H1 (cell line): ENCODE measurements at regions not wholly inside any gene's neighbourhood (a gene's known extent, or its start where the extent isn't known, plus 50 kb on each side); places are given as distances from the start of the nearest gene placed in this dataset.

Source experiments
- CTCF ChIA-PET: fragments of 300-600 bp; sonication (Branson Sonifier 250); formaldehyde crosslinking; loops from one replicate; lab custom pipeline; 2021; ENCODE audit not compliant: partially characterized antibody; lab: Charles Lee
- POLR2A ChIA-PET: fragments of 300-600 bp; sonication (Branson Sonifier 250); formaldehyde crosslinking; loops from one replicate; lab custom pipeline; 2021; ENCODE audit warnings: inconsistent platforms; ENCODE audit not compliant: partially characterized antibody; lab: Charles Lee
- DNase-seq, 2 experiments: peaks; one replicate each; pipeline versions ENCODE4 v3.0.0 to v3.0.0-alpha.2; 2010 to 2022; ENCODE audit warnings: low spot score in 2 of 2, low read depth in 1 of 2, mixed read lengths in 1 of 2
- FAIRE-seq: peaks from 2 replicates; lab custom pipeline; 2011; peaks lifted over from hg19 to GRCh38; lab: Jason Lieb, UNC
- H2AFZ ChIP-seq: 2 replicates; pipeline ENCODE4 v1.8.1; 2012; ENCODE audit warnings: low read length, inconsistent platforms
- H2AK5ac ChIP-seq: 2 replicates; pipeline ENCODE4 v1.6.1; 2013; ENCODE audit warnings: low read depth, low read length
- H2BK120ac ChIP-seq: replicated peaks from 2 replicates; pipeline ENCODE3; 2013; ENCODE audit warnings: low read depth, low read length, inconsistent platforms
- H2BK12ac ChIP-seq: 2 replicates; pipeline ENCODE4 v1.6.1; 2013; ENCODE audit warnings: low read depth, low read length
- H2BK15ac ChIP-seq: 2 replicates; pipeline ENCODE4 v1.6.1; 2013; ENCODE audit warnings: low read length
- H2BK20ac ChIP-seq: 2 replicates; pipeline ENCODE4 v1.6.1; 2013; ENCODE audit warnings: low read length
- H2BK5ac ChIP-seq: 2 replicates; pipeline ENCODE4 v1.6.1; 2013; ENCODE audit warnings: low read depth, low read length
- H3K14ac ChIP-seq: 2 replicates; pipeline ENCODE4 v1.6.1; 2013; ENCODE audit warnings: inconsistent platforms; ENCODE audit not compliant: insufficient read length
- H3K18ac ChIP-seq: 2 replicates; pipeline ENCODE4 v1.6.1; 2013; ENCODE audit warnings: low read length; ENCODE audit errors: extremely low read depth
- H3K23ac ChIP-seq: 2 replicates; pipeline ENCODE4 v1.6.1; 2013; ENCODE audit warnings: inconsistent platforms; ENCODE audit not compliant: insufficient read length
- H3K23me2 ChIP-seq: 2 replicates; pipeline ENCODE4 v1.6.1; 2013; ENCODE audit warnings: low read depth, low read length
- H3K27ac ChIP-seq: 2 replicates; pipeline ENCODE4 v1.6.1; 2011; ENCODE audit warnings: low read depth, low read length, inconsistent platforms
- H3K27me3 ChIP-seq, 4 experiments: replicated peaks in 1 of 4; 1 replicate in 1 of 4; 2 replicates in 3 of 4; pipeline versions ENCODE4 v1.6.1 to v1.8.1; 2011 to 2013; ENCODE audit warnings: low read length in 3 of 4, mild to moderate bottlenecking in 3 of 4, inconsistent platforms in 2 of 4, mixed read lengths in 2 of 4, moderate library complexity in 1 of 4; ENCODE audit not compliant: control insufficient read depth in 3 of 4, insufficient read depth in 3 of 4; ENCODE audit errors: extremely low read depth in 1 of 4
- H3K36me3 ChIP-seq, 4 experiments: 2 replicates each; pipeline versions ENCODE4 v1.6.1 to v1.8.1; 2011 to 2013; ENCODE audit warnings: mild to moderate bottlenecking in 4 of 4, low read length in 3 of 4, moderate library complexity in 2 of 4, control low read depth in 1 of 4, inconsistent platforms in 1 of 4; ENCODE audit not compliant: insufficient read depth in 4 of 4, control insufficient read depth in 2 of 4
- H3K4ac ChIP-seq: replicated peaks from 2 replicates; pipeline ENCODE3; 2013; ENCODE audit warnings: low read length, low read depth, mixed read lengths, inconsistent platforms; ENCODE audit not compliant: insufficient read length
- H3K4me1 ChIP-seq, 4 experiments: replicated peaks in 1 of 4; 1 replicate in 1 of 4; 2 replicates in 3 of 4; pipeline versions ENCODE4 v1.6.1 to v1.8.1; 2011 to 2013; ENCODE audit warnings: low read length in 3 of 4, inconsistent platforms in 2 of 4, mixed read lengths in 1 of 4; ENCODE audit not compliant: insufficient read depth in 4 of 4, control insufficient read depth in 3 of 4
- H3K4me2 ChIP-seq, 2 experiments: 2 replicates each; pipeline versions ENCODE4 v1.6.1 to v1.8.1; 2011 to 2013; ENCODE audit warnings: low read depth in 2 of 2, low read length in 2 of 2, control low read depth in 1 of 2, inconsistent platforms in 1 of 2, mild to moderate bottlenecking in 1 of 2; ENCODE audit not compliant: insufficient read depth in 1 of 2
- H3K4me3 ChIP-seq, 4 experiments: fragments of 200-600, 300-600 bp in 1 of 4; sonication (generic), shearing (Covaris generic), sonication (Bioruptor Twin) in 1 of 4; 2 replicates each; pipeline versions ENCODE4 v1.5.1 to v1.8.1; 2011 to 2016; ENCODE audit warnings: low read length in 4 of 4, low read depth in 3 of 4, control low read depth in 2 of 4, inconsistent platforms in 2 of 4, mild to moderate bottlenecking in 2 of 4, mixed read lengths in 1 of 4, moderate library complexity in 1 of 4; ENCODE audit not compliant: insufficient read depth in 2 of 4; ENCODE audit errors: extremely low read depth in 1 of 4
- H3K56ac ChIP-seq: replicated peaks from 2 replicates; pipeline ENCODE3; 2013; ENCODE audit warnings: low read depth, mild to moderate bottlenecking, mixed read lengths, low read length, inconsistent platforms; ENCODE audit not compliant: insufficient read length
- H3K79me1 ChIP-seq: 2 replicates; pipeline ENCODE4 v1.6.1; 2013; ENCODE audit warnings: low read depth, low read length, control low read depth
- H3K79me2 ChIP-seq, 2 experiments: 2 replicates each; pipeline versions ENCODE4 v1.6.1 to v1.8.1; 2012 to 2013; ENCODE audit warnings: low read length in 2 of 2, mild to moderate bottlenecking in 2 of 2, inconsistent platforms in 1 of 2; ENCODE audit not compliant: insufficient read depth in 2 of 2, control insufficient read depth in 1 of 2
- H3K9ac ChIP-seq, 4 experiments: replicated peaks in 1 of 4; 1 replicate in 1 of 4; 2 replicates in 3 of 4; pipeline versions ENCODE4 v1.6.1 to v1.8.1; 2011 to 2013; ENCODE audit warnings: low read depth in 3 of 4, low read length in 3 of 4, control low read depth in 2 of 4, mild to moderate bottlenecking in 2 of 4, moderate library complexity in 2 of 4, inconsistent platforms in 1 of 4; ENCODE audit errors: extremely low read depth in 1 of 4
- H3K9me3 ChIP-seq, 2 experiments: 2 replicates each; pipeline versions ENCODE4 v1.6.1 to v1.8.1; 2012 to 2013; ENCODE audit warnings: mild to moderate bottlenecking in 2 of 2, moderate library complexity in 2 of 2, control low read depth in 1 of 2, inconsistent platforms in 1 of 2, low read depth in 1 of 2, low read length in 1 of 2, mixed read lengths in 1 of 2; ENCODE audit not compliant: insufficient read depth in 2 of 2
- H4K20me1 ChIP-seq, 2 experiments: replicated peaks in 1 of 2; 2 replicates each; pipeline versions ENCODE3 to v1.8.1; 2011 to 2013; ENCODE audit warnings: inconsistent platforms in 2 of 2, low read length in 2 of 2, mild to moderate bottlenecking in 1 of 2; ENCODE audit not compliant: insufficient read depth in 2 of 2, control insufficient read depth in 1 of 2
- H4K5ac ChIP-seq: 2 replicates; pipeline ENCODE4 v1.6.1; 2013; ENCODE audit warnings: low read length, low read depth, mixed read lengths, inconsistent platforms; ENCODE audit not compliant: insufficient read length
- H4K8ac ChIP-seq: 2 replicates; pipeline ENCODE4 v1.8.0; 2013; ENCODE audit warnings: mild to moderate bottlenecking, moderate library complexity, low read length, inconsistent platforms; ENCODE audit not compliant: insufficient read depth; ENCODE audit errors: extremely low read depth
- H4K91ac ChIP-seq: replicated peaks from 2 replicates; pipeline ENCODE3; 2013; ENCODE audit warnings: low read length, mixed read lengths, inconsistent platforms; ENCODE audit not compliant: insufficient read length
- EP300 ChIP-seq, 2 experiments: IDR thresholded peaks; 1 replicate in 1 of 2; 2 replicates in 1 of 2; pipeline ENCODE4 v1.6.1; 2011 to 2012; ENCODE audit warnings: low read depth in 2 of 2, low read length in 2 of 2, mild to moderate bottlenecking in 2 of 2, borderline replicate concordance in 1 of 2, inconsistent platforms in 1 of 2, moderate library complexity in 1 of 2
- FOSL1 ChIP-seq: IDR thresholded peaks from 2 replicates; pipeline ENCODE4 v1.6.1; 2011; ENCODE audit warnings: mild to moderate bottlenecking, low read depth, low read length, moderate library complexity; ENCODE audit not compliant: insufficient read depth
- NRF1 ChIP-seq: IDR thresholded peaks from 2 replicates; pipeline ENCODE4 v1.6.1; 2011; ENCODE audit warnings: mild to moderate bottlenecking, low read depth, low read length, improper control_type of control experiment
- POLR2AphosphoS5 ChIP-seq: IDR thresholded peaks from 2 replicates; pipeline ENCODE4 v1.6.1; 2011; ENCODE audit warnings: low read depth, low read length
- WGBS, 2 experiments: shearing (Covaris generic) in 1 of 2; methylation state at CpG; one replicate each; pipeline versions ENCODE4 v1.1.6 to v1.1.7; 2013 to 2015; ENCODE audit warnings: low lambda C conversion rate in 2 of 2, mixed read lengths in 2 of 2, inconsistent platforms in 1 of 2, low coverage in 1 of 2, missing lambda C conversion rate in 1 of 2; ENCODE audit not compliant: insufficient replicate concordance in 2 of 2, insufficient coverage in 1 of 2, insufficient read length in 1 of 2; ENCODE audit errors: extremely low coverage in 1 of 2, missing lambda C conversion rate in 1 of 2; 5-methylcytosine and 5-hydroxymethylcytosine counted together

GRCh38 chrX:56368962-56369361 is 136.8 kb downstream of the KLF8 start:
- H3K18ac ChIP-seq = no peak overlapping the region
- no peaks in the 10 kb centered on the region for H4K20me1 ChIP-seq
- CTCF ChIA-PET = no interaction called here
- H2BK12ac ChIP-seq = no peak overlapping the region
- H4K5ac ChIP-seq = no peak overlapping the region
- H3K14ac ChIP-seq = no peak overlapping the region
- H4K8ac ChIP-seq = no peak overlapping the region
- 0 out of 7 replicates have a peak, but pooled peaks cover 0 to 3% (median 0%) of the 10 kb centered on the region in 4 experiments for H3K4me1 ChIP-seq
- H3K79me1 ChIP-seq = no peaks in the 10 kb centered on the region
- H2BK120ac ChIP-seq = no peak overlapping the region
- POLR2A ChIA-PET = no interaction called here
- no peaks in the 10 kb centered on the region for H3K9me3 ChIP-seq
- no peak overlapping the region for H2AFZ ChIP-seq
- H3K9ac ChIP-seq = no peak overlapping the region
- H2BK5ac ChIP-seq = no peak overlapping the region
- WGBS, 2 experiments = 83% methylated on average over 1 of the region's 1 CpG; no CpG with 5 or more reads in 1 of the 2 experiments
- no peak overlapping the region for H3K4me3 ChIP-seq
- no peak overlapping the region for H4K91ac ChIP-seq
- TF ChIP-seq NRF1 = no peak
- TF ChIP-seq POLR2AphosphoS5 = no peak
- no peak for TF ChIP-seq FOSL1
- TF ChIP-seq EP300 (IDR thresholded peaks at IDR 0.05; ENCODE audit: borderline replicate concordance in 1 of 2, low read depth in 2 of 2, low read length in 2 of 2) = no peak
- H2AK5ac ChIP-seq = no peak overlapping the region
- no peak overlapping the region for H2BK20ac ChIP-seq
- no peak overlapping the region for H2BK15ac ChIP-seq
- no peak overlapping the region for H3K4me2 ChIP-seq
- H3K79me2 ChIP-seq = no peaks in the 10 kb centered on the region
- no peak overlapping the region for H3K23ac ChIP-seq
- FAIRE-seq (no peak), DNase-seq (no peak)
- H3K23me2 ChIP-seq = no peaks in the 10 kb centered on the region
- no peak overlapping the region for H3K56ac ChIP-seq
- H3K27me3 ChIP-seq = no peaks in the 10 kb centered on the region
- no peaks in the 10 kb centered on the region for H3K36me3 ChIP-seq
- no peak overlapping the region for H3K27ac ChIP-seq
- no peak overlapping the region for H3K4ac ChIP-seq
